ENCODE measurements at regions not wholly inside any gene's neighbourhood (a gene's known extent, or its start where the extent isn't known, plus 50 kb on each side); places are given as distances from the start of the nearest gene placed in this dataset.

DNA sequence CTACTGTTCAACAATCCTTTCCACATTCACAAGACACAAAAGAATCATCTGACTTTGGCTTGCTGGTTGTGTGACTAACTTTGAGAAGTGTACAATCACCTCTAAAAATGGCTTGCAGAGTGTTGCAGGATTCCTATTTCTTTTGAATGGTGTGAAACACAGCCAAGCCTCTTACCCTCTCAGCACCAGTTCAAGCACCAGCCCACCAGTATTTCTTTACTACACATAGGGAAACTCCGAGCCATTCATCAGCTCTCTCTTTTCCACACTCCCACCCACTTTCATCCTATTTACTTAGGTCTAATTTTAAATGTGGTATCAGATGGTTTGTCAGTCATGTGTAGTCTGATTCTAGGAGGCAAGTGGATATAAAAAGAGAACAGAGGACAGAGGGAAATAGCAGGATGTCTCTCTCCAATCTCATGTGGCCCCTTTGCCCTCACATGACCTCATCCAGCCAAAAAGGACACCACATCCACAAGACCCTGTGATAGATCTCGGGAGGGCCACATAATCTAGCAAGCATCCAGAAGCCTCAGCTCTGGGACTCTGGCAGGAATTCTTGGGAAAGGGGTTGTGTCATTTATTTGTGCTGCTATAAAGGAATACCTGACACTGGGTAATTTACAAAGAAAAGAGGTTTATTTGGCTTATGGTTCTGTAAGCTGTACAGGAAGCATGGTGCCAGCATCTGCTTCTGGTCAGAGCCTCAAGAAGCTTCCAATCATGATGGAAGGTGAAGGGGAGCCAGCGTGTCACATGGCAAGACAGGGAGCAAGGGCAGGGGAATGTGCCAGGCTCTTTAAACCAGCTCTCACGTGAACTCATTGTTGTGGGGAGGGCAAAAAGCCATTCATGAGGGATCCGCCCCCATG is 66.8 kb upstream of the NEBL start:
- no peak for DNase-seq

DNA sequence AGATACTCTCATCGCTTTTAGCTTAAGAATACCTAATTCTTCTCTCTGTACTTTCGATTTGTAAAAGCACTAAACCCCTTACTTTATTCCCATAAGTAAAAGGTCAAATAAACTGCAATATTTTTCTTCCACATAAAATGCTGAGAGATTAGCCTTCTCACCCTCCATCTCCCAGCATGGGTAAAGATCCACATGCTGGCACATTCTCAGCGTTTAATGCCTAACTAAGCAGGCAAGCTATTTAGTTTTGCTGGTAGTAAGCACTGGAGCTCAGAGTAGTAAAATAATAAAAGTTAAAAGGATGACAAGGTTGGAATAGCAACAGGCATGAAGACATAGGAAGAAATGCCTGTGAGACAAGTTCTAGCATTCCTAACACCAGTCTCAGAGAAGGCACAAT is 65.9 kb upstream of the NEBL start:
- DNase-seq = no peak

DNA sequence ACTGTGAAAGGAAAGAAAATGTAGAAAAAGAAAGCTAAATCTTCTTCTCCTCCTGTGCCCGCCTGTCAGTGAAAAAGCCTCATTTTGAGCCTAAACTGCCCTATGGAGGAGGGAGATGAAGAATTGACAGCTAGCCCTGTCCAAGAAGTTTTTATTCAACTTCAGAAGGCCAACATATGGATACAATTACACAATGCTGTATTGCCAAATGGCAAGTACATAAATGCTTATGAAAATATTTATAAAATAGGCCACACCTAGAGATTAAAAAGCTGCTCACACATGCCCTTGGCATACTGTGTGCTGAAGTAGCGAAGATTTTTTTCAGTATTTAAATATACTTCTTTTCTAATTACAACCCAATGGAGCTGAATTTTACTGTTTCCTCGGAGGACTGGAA is 65.1 kb upstream of the NEBL start:
- DNase-seq = no peak

DNA sequence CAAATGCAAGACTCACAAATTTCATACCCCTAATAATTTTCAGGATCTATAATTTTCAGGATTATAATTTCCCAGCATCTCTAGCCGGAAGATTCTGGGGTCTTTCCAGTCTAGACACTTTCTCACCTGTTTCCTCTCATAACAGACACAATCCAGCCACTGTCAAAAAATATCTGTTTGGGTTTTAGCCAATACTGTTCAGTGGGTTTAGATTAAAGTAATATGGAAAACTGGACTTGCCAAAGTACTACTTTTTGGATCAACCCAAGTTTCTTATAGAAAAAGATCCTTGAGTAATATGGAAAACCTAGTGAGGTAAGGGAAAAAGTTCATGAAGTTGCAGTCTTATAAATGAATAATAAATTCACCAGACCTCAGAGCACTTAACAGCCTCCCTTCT is 62.1 kb upstream of the NEBL start:
- DNase-seq = no peak

DNA sequence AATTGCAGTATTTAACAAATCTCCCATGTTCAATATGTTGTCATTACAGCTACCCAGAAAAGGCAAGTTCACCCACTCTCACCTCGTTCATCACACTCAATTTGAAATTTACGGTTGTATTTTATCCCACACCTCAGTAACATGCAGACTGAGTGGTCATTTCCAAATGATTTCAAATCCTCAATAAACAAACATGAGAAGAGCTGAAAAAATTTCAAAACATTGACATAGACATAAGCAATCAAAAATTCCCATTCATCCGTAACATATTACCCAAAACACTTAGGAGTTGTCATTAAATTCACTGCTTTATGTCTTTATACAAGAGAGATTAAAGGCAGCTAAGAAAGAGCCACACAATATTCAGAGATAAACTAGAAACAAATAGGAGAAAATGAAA is 61.7 kb upstream of the NEBL start:
- DNase-seq = no peak

DNA sequence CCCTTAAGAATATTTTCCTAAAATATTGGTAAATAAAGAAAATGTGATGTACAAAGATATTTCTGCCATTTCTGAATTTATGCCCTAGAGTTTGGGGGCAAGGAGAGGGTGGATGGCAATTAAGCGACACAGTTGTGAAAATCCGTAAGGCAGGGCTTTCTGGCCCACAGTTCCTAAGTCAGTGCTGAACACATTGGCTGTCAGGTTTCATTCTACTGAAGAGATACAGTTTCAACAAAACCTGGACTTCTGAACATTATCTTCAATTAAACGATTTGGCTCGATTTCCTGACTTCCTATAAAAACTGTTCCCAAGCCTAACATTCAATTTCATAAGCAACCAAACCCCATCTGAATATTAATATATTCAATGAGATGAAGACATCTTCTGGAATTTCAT is 61.1 kb upstream of the NEBL start:
- DNase-seq = no peak

GRCh38 chr10:20957744-20958143 is 60.6 kb upstream of the NEBL start:
- DNase-seq = no peak

- DNase-seq = no peak
These were observed 59.7 kb upstream of the NEBL start for GRCh38 chr10:20956843-20957242.

DNA sequence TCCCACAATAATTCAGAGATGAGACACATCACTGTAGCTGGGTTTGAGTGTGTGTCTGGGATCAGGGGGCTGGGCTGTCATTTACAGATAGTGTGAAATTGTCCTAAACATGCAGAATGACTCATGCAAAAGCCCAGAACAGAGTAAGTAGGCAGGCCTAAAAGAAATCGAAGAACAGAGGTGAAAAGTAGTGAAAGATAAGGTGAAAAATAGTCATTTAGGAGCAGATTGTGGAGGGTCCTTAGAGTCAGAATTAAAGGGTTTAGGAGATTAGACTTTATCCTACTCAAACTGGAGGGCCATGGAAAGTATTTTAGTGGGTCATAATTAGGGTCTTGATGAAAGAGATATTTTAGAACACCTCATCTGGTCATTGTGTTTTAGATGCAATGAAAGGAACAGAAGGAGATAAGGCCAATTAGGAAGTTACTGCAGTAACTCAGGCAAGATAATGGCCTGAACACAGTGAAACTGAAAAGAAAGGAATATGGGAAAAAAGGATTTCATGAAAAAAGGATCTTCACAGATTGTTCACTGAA is 58.3 kb upstream of the NEBL start:
- no peak for DNase-seq

DNA sequence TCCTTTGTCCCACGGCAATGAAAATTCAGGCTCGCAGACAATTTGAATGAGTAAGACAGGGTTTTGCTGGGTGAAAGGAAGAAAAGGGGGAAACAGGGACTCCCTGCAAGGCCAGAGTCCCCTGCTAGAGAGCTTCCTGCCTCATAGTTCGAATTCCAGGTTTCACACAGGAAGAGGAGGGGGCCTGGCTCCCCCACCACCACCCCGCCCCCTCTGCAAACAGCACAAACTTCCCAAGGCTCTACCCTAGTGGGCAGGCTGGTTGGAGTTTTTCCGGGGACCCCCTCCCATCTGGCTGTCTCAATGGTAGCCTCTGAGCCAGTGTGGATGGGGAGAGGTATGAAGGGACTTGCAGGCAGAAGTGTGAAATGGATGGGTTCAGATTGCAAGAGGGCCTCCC is 57.4 kb upstream of the NEBL start:
- DNase-seq = no peak

- no peak for DNase-seq
These were observed 56.0 kb upstream of the NEBL start for GRCh38 chr10:20953120-20953519.

GRCh38 chr10:20949967-20950366 is 52.9 kb upstream of the NEBL start:
- no peak for DNase-seq

DNA sequence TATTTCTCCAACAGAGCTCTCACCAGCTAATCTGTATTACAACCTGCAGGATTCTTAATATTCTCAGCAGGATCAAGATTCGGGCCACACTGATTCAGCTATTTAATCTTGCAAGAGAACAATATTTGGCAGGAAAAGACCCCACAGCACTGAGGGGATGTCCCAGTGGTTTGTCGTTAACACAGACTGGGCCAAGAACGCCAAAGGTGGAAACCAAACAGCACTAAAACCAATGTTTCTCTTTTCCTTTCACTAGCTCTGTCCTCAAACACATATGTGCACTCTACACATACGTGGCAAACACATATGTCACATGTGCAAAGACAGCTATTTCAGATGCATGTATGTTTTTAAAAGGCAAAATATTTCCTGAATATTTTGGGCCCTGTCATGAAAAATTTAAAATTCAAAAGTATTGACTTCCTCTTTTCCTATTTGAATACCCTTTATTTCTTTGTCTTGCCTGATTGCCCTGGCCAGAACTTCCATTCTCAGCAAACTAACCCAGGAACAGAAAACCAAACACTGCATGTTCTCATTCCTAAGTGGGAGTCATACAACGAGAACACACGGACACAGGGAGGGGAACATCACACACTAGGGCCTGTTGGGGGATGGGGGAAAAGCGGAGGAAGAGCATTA is 51.7 kb upstream of the NEBL start:
- DNase-seq = no peak
